ENCODE measurements at regions not wholly inside any gene's neighbourhood (a gene's known extent, or its start where the extent isn't known, plus 50 kb on each side); places are given as distances from the start of the nearest gene placed in this dataset.

- TF ChIP-seq BCL11A (IDR thresholded peaks at IDR 0.05; ENCODE audit: low read depth in 2 of 2, low read length in 2 of 2) = no peak
- no peak for TF ChIP-seq NRF1 (IDR thresholded peaks at IDR 0.05; ENCODE audit: low read depth, low read length)
- TF ChIP-seq ATF3 (IDR thresholded peaks at IDR 0.05; ENCODE audit: insufficient read depth, low read depth, low read length) = no peak
- TF ChIP-seq TCF12 (IDR thresholded peaks at IDR 0.05; ENCODE audit: low read depth, low read length) = no peak
- no peak for TF ChIP-seq KDM1A (IDR thresholded peaks at IDR 0.05; ENCODE audit: borderline replicate concordance, low read length)
- TF ChIP-seq GABPA (IDR thresholded peaks at IDR 0.05; ENCODE audit: borderline replicate concordance, insufficient read depth, low read length) = no peak
- TF ChIP-seq CTBP2 (IDR thresholded peaks at IDR 0.05; ENCODE audit: borderline replicate concordance, insufficient read depth, insufficient read length, low read length) = no peak
- no peak for TF ChIP-seq SIX5 (IDR thresholded peaks at IDR 0.05; ENCODE audit: low read depth, low read length)
These were observed 188.8 kb downstream of the NXNL2 start (continued) for GRCh38 chr9:88723751-88724150.

Data from H1 (cell line).